Brain microvascular endothelial cell (primary cell): ENCODE measurements at regions not wholly inside any gene's neighbourhood (a gene's known extent, or its start where the extent isn't known, plus 50 kb on each side); places are given as distances from the start of the nearest gene placed in this dataset.

ENCODE experiments used
- DNase-seq: peaks from one replicate; pipeline ENCODE4 v3.0.0-alpha.2; 2020
- H3K27ac ChIP-seq: fragments of 250-450 bp; sonication (Bioruptor Pico); 2 replicates; pipeline ENCODE4 v1.5.1; 2020; ENCODE audit warnings: mild to moderate bottlenecking, moderate library complexity
- H3K27me3 ChIP-seq: fragments of 250-450 bp; sonication (Bioruptor Pico); replicated peaks from 2 replicates; pipeline ENCODE4 v1.5.1; 2020; ENCODE audit warnings: mild to moderate bottlenecking
- H3K36me3 ChIP-seq: fragments of 250-450 bp; sonication (Bioruptor Pico); replicated peaks from 2 replicates; pipeline ENCODE4 v1.5.1; 2020; ENCODE audit warnings: mild to moderate bottlenecking
- H3K4me3 ChIP-seq: 2 replicates; pipeline ENCODE4 v1.5.1; 2011; ENCODE audit warnings: low read depth, mild to moderate bottlenecking, control low read depth, low read length, moderate library complexity
- CTCF ChIP-seq: IDR thresholded peaks from 2 replicates; pipeline ENCODE4 v1.5.1; 2011; ENCODE audit warnings: low read depth, mild to moderate bottlenecking, moderate library complexity, low read length, control low read depth, inconsistent platforms; ENCODE audit errors: missing control alignments
- in situ Hi-C: cut with HindIII; loops from 2 replicates; pipeline ENCODE4 v1.10.0; 2017; ENCODE audit warnings: low sequenced_read_pairs, low pct_ligation_motif_present

GRCh38 chr3:68428495-68428894 is 503.9 kb downstream of the TAFA4 start:
- Histone ChIP-seq H3K36me3 (no peaks in the 10 kb centered on the region), H3K27me3 (no peaks in the 10 kb centered on the region), H3K4me3 (no peak overlapping the region), H3K27ac (no peak overlapping the region)
- no peak for TF ChIP-seq CTCF
- in situ Hi-C loops, result no loop called here
- no peak for DNase-seq

GRCh38 chr3:68424796-68425460 is 507.4 kb downstream of the TAFA4 start:
- Histone ChIP-seq H3K27me3 (no peaks in the 10 kb centered on the region), H3K36me3 (no peaks in the 10 kb centered on the region), H3K4me3 (no peak overlapping the region), H3K27ac (no peak overlapping the region)
- in situ Hi-C loops, result no loop called here
- TF ChIP-seq CTCF, result no peak
- DNase-seq, result no peak

- TF ChIP-seq CTCF, result no peak
- H3K27me3 ChIP-seq, result no peaks in the 10 kb centered on the region
- DNase-seq, result no peak
- H3K36me3 ChIP-seq, result no peaks in the 10 kb centered on the region
- H3K27ac ChIP-seq, result no peak overlapping the region
- in situ Hi-C loops, result no loop called here
- H3K4me3 ChIP-seq, result no peak overlapping the region
Observed at GRCh38 chr3:68408626-68409025, 523.7 kb downstream of the TAFA4 start.

- Histone ChIP-seq H3K4me3 (no peak overlapping the region), H3K36me3 (no peaks in the 10 kb centered on the region), H3K27ac (no peak overlapping the region), H3K27me3 (no peaks in the 10 kb centered on the region)
- no peak for TF ChIP-seq CTCF
- in situ Hi-C loops, result no loop called here
- no peak for DNase-seq
Observed at GRCh38 chr3:68403741-68404140, 528.6 kb downstream of the TAFA4 start.

- H3K27ac ChIP-seq, result no peak overlapping the region
- no peak overlapping the region for H3K4me3 ChIP-seq
- in situ Hi-C loops, result no loop called here
- no peak for TF ChIP-seq CTCF
- no peaks in the 10 kb centered on the region for H3K36me3 ChIP-seq
- no peaks in the 10 kb centered on the region for H3K27me3 ChIP-seq
- no peak for DNase-seq
Observed at GRCh38 chr3:68402235-68402918, 530.0 kb downstream of the TAFA4 start.
